ENCODE measurements at regions not wholly inside any gene's neighbourhood (a gene's known extent, or its start where the extent isn't known, plus 50 kb on each side); places are given as distances from the start of the nearest gene placed in this dataset.

DNA sequence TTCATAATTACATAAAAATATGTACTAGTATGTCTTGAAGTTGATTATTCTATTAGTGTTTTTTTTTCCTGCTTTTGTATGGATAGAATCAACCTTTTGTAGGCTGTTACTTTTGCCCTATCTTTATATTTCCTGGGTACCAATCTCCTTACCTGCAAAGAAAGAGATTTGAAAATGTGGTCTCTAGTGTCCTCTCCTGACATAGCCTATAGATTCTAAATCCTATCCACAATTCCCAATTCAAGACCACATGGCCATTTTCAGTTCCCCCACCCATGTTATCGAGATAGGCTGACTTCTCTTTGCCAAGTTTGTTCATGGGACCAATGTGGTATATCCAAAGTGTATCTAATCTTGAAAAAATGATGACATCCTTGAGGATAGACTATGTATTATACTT lies 269.4 kb upstream of the SEMA3D start:
- no peak for DNase-seq (ENCODE audit: extremely low read depth, low read depth)
- TF ChIP-seq, protein P1, sequence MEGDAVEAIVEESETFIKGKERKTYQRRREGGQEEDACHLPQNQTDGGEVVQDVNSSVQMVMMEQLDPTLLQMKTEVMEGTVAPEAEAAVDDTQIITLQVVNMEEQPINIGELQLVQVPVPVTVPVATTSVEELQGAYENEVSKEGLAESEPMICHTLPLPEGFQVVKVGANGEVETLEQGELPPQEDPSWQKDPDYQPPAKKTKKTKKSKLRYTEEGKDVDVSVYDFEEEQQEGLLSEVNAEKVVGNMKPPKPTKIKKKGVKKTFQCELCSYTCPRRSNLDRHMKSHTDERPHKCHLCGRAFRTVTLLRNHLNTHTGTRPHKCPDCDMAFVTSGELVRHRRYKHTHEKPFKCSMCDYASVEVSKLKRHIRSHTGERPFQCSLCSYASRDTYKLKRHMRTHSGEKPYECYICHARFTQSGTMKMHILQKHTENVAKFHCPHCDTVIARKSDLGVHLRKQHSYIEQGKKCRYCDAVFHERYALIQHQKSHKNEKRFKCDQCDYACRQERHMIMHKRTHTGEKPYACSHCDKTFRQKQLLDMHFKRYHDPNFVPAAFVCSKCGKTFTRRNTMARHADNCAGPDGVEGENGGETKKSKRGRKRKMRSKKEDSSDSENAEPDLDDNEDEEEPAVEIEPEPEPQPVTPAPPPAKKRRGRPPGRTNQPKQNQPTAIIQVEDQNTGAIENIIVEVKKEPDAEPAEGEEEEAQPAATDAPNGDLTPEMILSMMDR (IDR thresholded peaks at IDR 0.05; ENCODE audit: low read depth, low read length) = no peak

DNA sequence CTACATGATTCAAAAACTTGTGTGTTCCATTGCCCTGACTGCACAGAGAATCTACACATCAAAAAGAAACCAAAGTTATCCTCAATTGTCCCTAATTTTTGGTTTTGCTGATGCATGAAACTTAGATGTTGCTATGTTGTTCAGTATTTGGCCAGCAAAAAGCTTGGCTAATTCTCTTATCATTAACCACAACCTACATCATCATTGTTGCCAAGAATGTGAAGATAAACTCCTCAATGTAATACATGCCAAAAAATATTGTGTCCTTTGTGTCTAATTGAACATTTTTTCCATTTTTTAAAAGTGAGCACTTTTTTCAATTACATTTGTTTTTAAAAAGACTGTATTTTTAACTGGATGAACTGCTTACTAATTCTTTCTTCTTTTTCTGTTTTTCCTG lies 268.0 kb upstream of the SEMA3D start:
- no peak for DNase-seq (ENCODE audit: extremely low read depth, low read depth)

DNA sequence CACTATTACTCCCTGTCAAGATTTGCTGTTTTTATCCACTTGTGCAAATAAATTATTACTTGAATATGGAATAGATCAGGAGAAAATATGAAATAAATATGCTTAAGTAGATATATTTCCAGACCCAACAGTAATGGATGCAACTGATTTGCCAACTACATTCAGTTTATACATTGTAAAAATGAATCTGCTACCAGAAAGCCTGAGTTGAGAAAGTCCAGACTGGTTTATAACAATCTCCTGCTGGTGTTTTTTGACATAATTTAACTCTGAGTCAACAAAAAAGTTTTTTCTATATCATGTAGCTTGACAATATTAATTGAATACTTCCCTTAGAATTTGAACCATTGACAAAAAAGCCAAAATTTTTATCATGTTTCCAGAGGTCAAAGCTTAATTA lies 265.8 kb upstream of the SEMA3D start:
- TF ChIP-seq, protein P1 (IDR thresholded peaks at IDR 0.05; ENCODE audit: low read depth, low read length) = no peak
- no peak for DNase-seq (ENCODE audit: extremely low read depth, low read depth)

More for the DNA sequence above, 268.0 kb upstream of the SEMA3D start:
- TF ChIP-seq, protein P1 (IDR thresholded peaks at IDR 0.05; ENCODE audit: low read depth, low read length) = no peak

- TF ChIP-seq, protein P1 (IDR thresholded peaks at IDR 0.05; ENCODE audit: low read depth, low read length) = no peak
- no peak for DNase-seq (ENCODE audit: extremely low read depth, low read depth)
These were observed 262.6 kb upstream of the SEMA3D start for GRCh38 chr7:85449478-85449877.

GRCh38 chr7:85447004-85447403 lies 260.1 kb upstream of the SEMA3D start:
- TF ChIP-seq, protein P1 (IDR thresholded peaks at IDR 0.05; ENCODE audit: low read depth, low read length) = no peak
- DNase-seq (ENCODE audit: extremely low read depth, low read depth) = no peak

GRCh38 chr7:85426487-85426960 lies 239.7 kb upstream of the SEMA3D start:
- TF ChIP-seq, protein P1 (IDR thresholded peaks at IDR 0.05; ENCODE audit: low read depth, low read length) = no peak
- DNase-seq (ENCODE audit: extremely low read depth, low read depth) = no peak

DNA sequence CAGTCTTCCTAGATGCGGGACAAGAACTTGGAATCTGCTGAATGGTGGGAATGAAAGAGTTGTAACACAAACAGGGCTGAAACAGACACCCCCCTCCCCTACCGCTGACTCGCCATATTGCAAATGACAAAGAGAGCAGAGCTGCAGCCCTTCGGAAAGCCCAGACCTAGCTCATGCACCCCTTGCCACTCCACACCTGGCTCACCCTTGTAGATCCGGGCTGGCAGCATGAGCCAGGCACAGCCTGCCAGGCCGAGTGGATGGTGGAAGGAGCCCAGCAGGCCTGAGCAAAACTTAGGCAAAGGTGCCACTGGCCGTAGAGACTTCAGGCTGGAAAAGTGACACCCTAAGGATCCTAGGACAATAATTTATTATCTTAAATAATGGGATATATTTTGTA lies 237.4 kb upstream of the SEMA3D start:
- DNase-seq (ENCODE audit: extremely low read depth, low read depth) = no peak
- TF ChIP-seq, protein P1 (IDR thresholded peaks at IDR 0.05; ENCODE audit: low read depth, low read length) = no peak

All from AG09319 (cell line).